Thoracic aorta (tissue), 2 donors: ENCODE measurements at regions not wholly inside any gene's neighbourhood (a gene's known extent, or its start where the extent isn't known, plus 50 kb on each side); places are given as distances from the start of the nearest gene placed in this dataset.
"Not testable (repeated sequence)": the region's sequence is repeated elsewhere in the genome, so short reads cannot be mapped to it uniquely, and the experiment has no call there.

Experiments used
- ATAC-seq: fragments of 150-250 bp; one replicate; pipeline ENCODE4 v1.8.0; 2017; ENCODE audit warnings: low read depth; ENCODE audit not compliant: insufficient number of reproducible peaks, low FRiP score
- DNase-seq: peaks from one replicate; pipeline ENCODE4 v3.0.0-alpha.2; 2020; ENCODE audit warnings: low spot score
- H3K27ac ChIP-seq, 2 donors: fragments of 200-600 bp; sonication (generic); 1 replicate in 1 of 2; 2 replicates in 1 of 2; pipeline ENCODE4 v1.5.1; 2016; ENCODE audit warnings: mild to moderate bottlenecking in 2 of 2, moderate library complexity in 2 of 2
- H3K27me3 ChIP-seq: fragments of 200-600 bp; sonication (generic); replicated peaks from 2 replicates; pipeline ENCODE4 v1.6.0; 2016; ENCODE audit warnings: mild to moderate bottlenecking; ENCODE audit not compliant: insufficient read depth
- H3K36me3 ChIP-seq: fragments of 200-600 bp; sonication (generic); one replicate; pipeline ENCODE4 v1.5.1; 2016
- H3K4me1 ChIP-seq, 2 donors: fragments of 200-600 bp; sonication (generic); 1 replicate in 1 of 2; 2 replicates in 1 of 2; pipeline versions ENCODE4 v1.5.1 to v1.6.0; 2016; ENCODE audit warnings: low read depth in 2 of 2, mild to moderate bottlenecking in 1 of 2; ENCODE audit not compliant: control insufficient read depth in 1 of 2
- H3K4me3 ChIP-seq: fragments of 200-600 bp; sonication (generic); 2 replicates; pipeline ENCODE4 v1.5.1; 2016; ENCODE audit warnings: mild to moderate bottlenecking
- H3K9me3 ChIP-seq: fragments of 200-600 bp; sonication (generic); 2 replicates; pipeline ENCODE4 v1.5.1; 2016
- CTCF ChIP-seq: fragments of 200-600 bp; sonication (generic); IDR thresholded peaks from one replicate; pipeline ENCODE4 v1.5.1; 2019; ENCODE audit warnings: antibody characterized with exemption

- Histone ChIP-seq H3K9me3 (no peaks in the 10 kb centered on the region), H3K27me3 (no peaks in the 10 kb centered on the region), H3K36me3 (no peaks in the 10 kb centered on the region), H3K4me1 (no peaks in the 10 kb centered on the region), H3K27ac (no peak overlapping the region), H3K4me3 (no peak overlapping the region)
- DNase-seq = no peak
- TF ChIP-seq CTCF = no peak
- no peak for ATAC-seq
Measured at GRCh38 chr10:60531006-60531405, 141.3 kb upstream of the ANK3 start.

GRCh38 chr10:60527676-60528075 lies 138.0 kb upstream of the ANK3 start:
- no peak for TF ChIP-seq CTCF
- Histone ChIP-seq H3K4me1 (no peaks in the 10 kb centered on the region), H3K9me3 (no peaks in the 10 kb centered on the region), H3K4me3 (no peak overlapping the region), H3K27ac (no peak overlapping the region), H3K36me3 (no peaks in the 10 kb centered on the region), H3K27me3 (no peaks in the 10 kb centered on the region)
- DNase-seq = no peak
- no peak for ATAC-seq

GRCh38 chr10:60525716-60526585 lies 136.3 kb upstream of the ANK3 start:
- DNase-seq = no peak
- Histone ChIP-seq H3K27ac (no peak overlapping the region), H3K27me3 (no peaks in the 10 kb centered on the region), H3K9me3 (no peaks in the 10 kb centered on the region), H3K4me1 (no peaks in the 10 kb centered on the region), H3K4me3 (no peak overlapping the region), H3K36me3 (no peaks in the 10 kb centered on the region)
- no peak for TF ChIP-seq CTCF
- ATAC-seq = no peak

- no peak overlapping the region for H3K27ac ChIP-seq
- TF ChIP-seq CTCF = no peak
- no peak for ATAC-seq
- DNase-seq = no peak
- H3K9me3 ChIP-seq = no peaks in the 10 kb centered on the region
- H3K4me1 ChIP-seq = no peaks in the 10 kb centered on the region
- H3K27me3 ChIP-seq = no peaks in the 10 kb centered on the region
- H3K36me3 ChIP-seq = no peaks in the 10 kb centered on the region
- H3K4me3 ChIP-seq = no peak overlapping the region
Measured at GRCh38 chr10:60524541-60524940, 134.9 kb upstream of the ANK3 start.

- not testable (repeated sequence) for H3K4me1 ChIP-seq, H3K27ac ChIP-seq, H3K36me3 ChIP-seq, ATAC-seq, H3K9me3 ChIP-seq, H3K4me3 ChIP-seq, H3K27me3 ChIP-seq, DNase-seq
Measured at GRCh38 chr10:60523371-60523770, 133.7 kb upstream of the ANK3 start.

- Histone ChIP-seq H3K9me3 (no peaks in the 10 kb centered on the region), H3K27ac (no peak overlapping the region), H3K4me3 (no peak overlapping the region), H3K27me3 (no peaks in the 10 kb centered on the region), H3K36me3 (no peaks in the 10 kb centered on the region), H3K4me1 (no peaks in the 10 kb centered on the region)
- DNase-seq (no peak), ATAC-seq (no peak)
- TF ChIP-seq CTCF = no peak
Measured at GRCh38 chr10:60522617-60523016, 132.9 kb upstream of the ANK3 start.
